ENCODE measurements at regions not wholly inside any gene's neighbourhood (a gene's known extent, or its start where the extent isn't known, plus 50 kb on each side); places are given as distances from the start of the nearest gene placed in this dataset.

DNA sequence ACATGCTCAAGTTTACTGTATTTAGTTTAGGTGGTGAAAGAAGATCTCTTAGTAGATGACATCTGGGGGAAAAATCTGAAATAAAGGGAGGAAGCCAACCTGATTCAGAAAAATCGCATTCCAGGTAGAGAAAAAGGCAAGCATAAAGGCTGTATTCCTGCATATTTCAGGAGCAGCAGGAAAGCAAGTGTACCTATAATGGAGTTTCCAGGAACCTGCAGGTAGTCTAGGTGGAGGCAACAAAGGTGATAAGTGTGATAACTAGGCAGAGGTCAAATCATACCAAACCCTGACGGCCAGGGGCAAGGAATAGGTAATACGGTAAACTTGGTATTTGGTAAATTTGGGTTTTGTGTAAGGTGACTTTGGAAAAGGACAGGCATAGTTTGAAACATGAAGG lies 132.8 kb upstream of the GOT2 start:
- TF ChIP-seq CTCF (IDR thresholded peaks at IDR 0.05; ENCODE audit: low read length): no peak
- no peak for TF ChIP-seq EZH2 (optimal IDR thresholded peaks at IDR 0.05; ENCODE audit: low read depth, low read length)
- no peak for TF ChIP-seq EZH2phosphoT487 (IDR thresholded peaks at IDR 0.05; ENCODE audit: low read length)
